ENCODE measurements at regions not wholly inside any gene's neighbourhood (a gene's known extent, or its start where the extent isn't known, plus 50 kb on each side); places are given as distances from the start of the nearest gene placed in this dataset.

GRCh38 chr19:28744014-28744413 is 468.9 kb downstream of the UQCRFS1 start:
- TF ChIP-seq CTCF (IDR thresholded peaks at IDR 0.05) = no peak

GRCh38 chr19:28737021-28737895 is 475.7 kb downstream of the UQCRFS1 start:
- Histone ChIP-seq H3K27ac (no peak overlapping the region), H3K4me1 (no peaks in the 10 kb centered on the region), H3K9me3 (no peaks in the 10 kb centered on the region), H3K36me3 (ENCODE audit: insufficient read depth in 1 of 2, low read depth in 1 of 2) (no peaks in the 10 kb centered on the region), H3K27me3 (ENCODE audit: insufficient read depth in 3 of 3, low read length in 2 of 3) (no peaks in the 10 kb centered on the region), H3K4me3 (no peak overlapping the region)
- WGBS, 3 donors = 21 to 24% (median 22%) methylated on average over 6 of the region's 6 CpGs
- peak; percentile 63 for TF ChIP-seq CTCF (IDR thresholded peaks at IDR 0.05)
- intact Hi-C loops (cut with DNase I) = loop anchor here (2.0 to 10.0 kb wide), 3 partner anchors 142 to 528 kb away; no protein-coding TSS in a partner anchor
- DNase-seq = no peak
- ATAC-seq = peak in 1 of 4 donors; percentile 23

More at GRCh38 chr19:28744014-28744413, 468.9 kb downstream of the UQCRFS1 start:
- Histone ChIP-seq H3K27ac (no peak overlapping the region), H3K27me3 (ENCODE audit: insufficient read depth in 3 of 3, low read length in 2 of 3) (no peaks in the 10 kb centered on the region), H3K4me3 (no peak overlapping the region), H3K4me1 (no peaks in the 10 kb centered on the region), H3K9me3 (no peaks in the 10 kb centered on the region), H3K36me3 (ENCODE audit: insufficient read depth in 1 of 2, low read depth in 1 of 2) (no peaks in the 10 kb centered on the region)
- ATAC-seq (no peak), DNase-seq (no peak)
- intact Hi-C loops (cut with DNase I) = no loop called here

GRCh38 chr19:28736528-28736927 is 476.4 kb downstream of the UQCRFS1 start:
- Histone ChIP-seq H3K36me3 (ENCODE audit: insufficient read depth in 1 of 2, low read depth in 1 of 2) (no peaks in the 10 kb centered on the region), H3K4me1 (no peaks in the 10 kb centered on the region), H3K9me3 (no peaks in the 10 kb centered on the region), H3K27me3 (ENCODE audit: insufficient read depth in 3 of 3, low read length in 2 of 3) (no peaks in the 10 kb centered on the region), H3K4me3 (no peak overlapping the region), H3K27ac (no peak overlapping the region)
- no peak for DNase-seq
- TF ChIP-seq CTCF (IDR thresholded peaks at IDR 0.05) = no peak
- 71 to 79% (median 74%) methylated on average over 5 of the region's 5 CpGs for WGBS, 3 donors
- intact Hi-C loops (cut with DNase I) = loop anchor here (2.0 to 10.0 kb wide), 3 partner anchors 142 to 528 kb away; no protein-coding TSS in a partner anchor
- no peak for ATAC-seq

- H3K4me3 ChIP-seq = no peak overlapping the region
- intact Hi-C loops (cut with DNase I) = loop anchor here in 1 of 2 donors (10.0 kb wide), 1 partner anchor 533 kb away; no protein-coding TSS in a partner anchor
- DNase-seq (no peak), ATAC-seq (no peak)
- no peak overlapping the region for H3K27ac ChIP-seq
- H3K36me3 ChIP-seq (ENCODE audit: insufficient read depth in 1 of 2, low read depth in 1 of 2) = no peaks in the 10 kb centered on the region
- H3K4me1 ChIP-seq = no peaks in the 10 kb centered on the region
- no peak for TF ChIP-seq CTCF (IDR thresholded peaks at IDR 0.05)
- 57 to 85% (median 61%) methylated on average over 4 of the region's 4 CpGs for WGBS, 3 donors
- no peaks in the 10 kb centered on the region for H3K9me3 ChIP-seq
- peaks cover 8 to 33% (median 17%) of the 10 kb centered on the region in 3 donors for H3K27me3 ChIP-seq (ENCODE audit: insufficient read depth in 3 of 3, low read length in 2 of 3)
Measured at GRCh38 chr19:28731577-28731976, 481.4 kb downstream of the UQCRFS1 start.

All from psoas muscle (tissue), 7 donors.